Sigmoid colon (tissue), 4 donors: ENCODE measurements at regions not wholly inside any gene's neighbourhood (a gene's known extent, or its start where the extent isn't known, plus 50 kb on each side); places are given as distances from the start of the nearest gene placed in this dataset.

Experiments
- POLR2A ChIP-seq, 2 donors: fragments of 450-650 bp; IDR thresholded peaks; one replicate each; pipeline ENCODE4 v1.6.1; 2016; ENCODE audit warnings: antibody characterized with exemption in 2 of 2, mild to moderate bottlenecking in 2 of 2, moderate library complexity in 2 of 2
- POLR2AphosphoS5 ChIP-seq, 4 donors: sonication (generic); formaldehyde crosslinking; IDR thresholded peaks; one replicate each; pipeline ENCODE4 v1.6.1; 2017; ENCODE audit warnings: antibody characterized with exemption in 4 of 4
- TF ChIP-seq, protein P1 (sequence below), 4 experiments: fragments of 450-650 bp in 3 of 4; fragments of 200-600 bp in 1 of 4; IDR thresholded peaks; one replicate each; pipeline ENCODE4 v1.5.1; 2016 to 2019; ENCODE audit warnings: antibody characterized with exemption in 4 of 4, mild to moderate bottlenecking in 3 of 4, moderate library complexity in 2 of 4

DNA sequence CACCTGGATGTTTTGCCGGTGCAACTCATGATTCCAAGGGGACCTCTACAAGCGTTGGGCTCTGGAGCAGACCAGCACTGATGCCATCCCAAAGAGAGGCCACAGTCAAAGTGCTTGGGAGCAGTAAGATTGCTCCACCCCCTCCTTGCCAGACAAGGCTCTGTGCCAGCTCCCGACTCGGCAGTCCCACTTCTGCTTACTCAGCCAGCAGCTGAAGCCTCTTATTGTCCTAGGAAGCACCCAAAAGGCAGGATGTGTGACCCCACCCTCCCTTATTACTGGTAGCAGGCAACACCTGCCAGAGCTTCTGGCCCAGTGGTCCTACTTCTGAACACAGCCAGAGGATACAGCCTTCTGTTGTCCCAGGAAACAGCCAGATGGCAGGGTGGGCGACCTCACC lies 614.2 kb downstream of the TENT5A start:
- TF ChIP-seq, protein P1, sequence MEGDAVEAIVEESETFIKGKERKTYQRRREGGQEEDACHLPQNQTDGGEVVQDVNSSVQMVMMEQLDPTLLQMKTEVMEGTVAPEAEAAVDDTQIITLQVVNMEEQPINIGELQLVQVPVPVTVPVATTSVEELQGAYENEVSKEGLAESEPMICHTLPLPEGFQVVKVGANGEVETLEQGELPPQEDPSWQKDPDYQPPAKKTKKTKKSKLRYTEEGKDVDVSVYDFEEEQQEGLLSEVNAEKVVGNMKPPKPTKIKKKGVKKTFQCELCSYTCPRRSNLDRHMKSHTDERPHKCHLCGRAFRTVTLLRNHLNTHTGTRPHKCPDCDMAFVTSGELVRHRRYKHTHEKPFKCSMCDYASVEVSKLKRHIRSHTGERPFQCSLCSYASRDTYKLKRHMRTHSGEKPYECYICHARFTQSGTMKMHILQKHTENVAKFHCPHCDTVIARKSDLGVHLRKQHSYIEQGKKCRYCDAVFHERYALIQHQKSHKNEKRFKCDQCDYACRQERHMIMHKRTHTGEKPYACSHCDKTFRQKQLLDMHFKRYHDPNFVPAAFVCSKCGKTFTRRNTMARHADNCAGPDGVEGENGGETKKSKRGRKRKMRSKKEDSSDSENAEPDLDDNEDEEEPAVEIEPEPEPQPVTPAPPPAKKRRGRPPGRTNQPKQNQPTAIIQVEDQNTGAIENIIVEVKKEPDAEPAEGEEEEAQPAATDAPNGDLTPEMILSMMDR (IDR thresholded peaks at IDR 0.05) = no peak
- no peak for TF ChIP-seq POLR2AphosphoS5 (IDR thresholded peaks at IDR 0.05)
- no peak for TF ChIP-seq POLR2A (IDR thresholded peaks at IDR 0.05)
